T-helper 9 cell (primary cell): ENCODE measurements at regions not wholly inside any gene's neighbourhood (a gene's known extent, or its start where the extent isn't known, plus 50 kb on each side); places are given as distances from the start of the nearest gene placed in this dataset.
"Not testable (repeated sequence)": the region's sequence is repeated elsewhere in the genome, so short reads cannot be mapped to it uniquely, and the experiment has no call there.

Experiments
- DNase-seq: peaks from one replicate; pipeline ENCODE4 v3.0.0-alpha.2; 2020

DNA sequence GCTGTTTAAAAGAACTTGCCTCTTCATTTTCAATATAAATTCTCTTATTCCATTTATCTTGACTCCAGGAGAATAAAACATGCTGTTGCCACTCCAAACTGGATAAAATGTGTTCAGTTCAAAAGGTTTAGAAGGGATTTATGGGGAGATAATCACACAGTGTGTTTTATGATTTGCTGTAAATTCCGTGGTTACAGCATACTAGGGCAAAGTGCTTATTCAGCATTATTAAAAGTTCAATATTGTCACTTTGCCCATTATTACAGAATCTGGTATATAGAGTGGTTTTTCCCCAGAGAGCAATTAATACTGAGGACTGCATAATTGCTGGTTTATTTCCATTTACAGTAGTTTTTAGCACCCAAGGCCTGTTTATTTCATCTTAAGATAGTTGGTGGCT, 780.9 kb upstream of the RAG2 start:
- DNase-seq, result no peak

DNA sequence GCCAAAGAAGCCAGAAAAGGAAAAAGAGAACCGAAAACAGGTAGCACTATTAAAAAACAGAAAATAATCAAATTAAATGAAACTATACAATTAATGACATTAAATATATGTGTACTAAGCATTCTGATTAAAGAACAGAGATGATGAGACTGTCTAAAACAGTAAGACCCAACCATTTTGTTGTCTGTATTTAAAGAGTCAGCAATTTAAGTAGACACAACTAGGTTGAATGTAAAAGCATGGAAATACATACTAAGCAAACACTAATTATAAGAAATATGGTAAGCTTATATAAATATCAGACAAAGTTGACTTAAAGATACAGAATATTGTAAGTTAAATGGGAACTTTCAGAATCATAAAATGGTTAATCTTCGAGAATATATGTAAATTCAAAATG, 774.6 kb upstream of the RAG2 start:
- DNase-seq, result no peak

DNA sequence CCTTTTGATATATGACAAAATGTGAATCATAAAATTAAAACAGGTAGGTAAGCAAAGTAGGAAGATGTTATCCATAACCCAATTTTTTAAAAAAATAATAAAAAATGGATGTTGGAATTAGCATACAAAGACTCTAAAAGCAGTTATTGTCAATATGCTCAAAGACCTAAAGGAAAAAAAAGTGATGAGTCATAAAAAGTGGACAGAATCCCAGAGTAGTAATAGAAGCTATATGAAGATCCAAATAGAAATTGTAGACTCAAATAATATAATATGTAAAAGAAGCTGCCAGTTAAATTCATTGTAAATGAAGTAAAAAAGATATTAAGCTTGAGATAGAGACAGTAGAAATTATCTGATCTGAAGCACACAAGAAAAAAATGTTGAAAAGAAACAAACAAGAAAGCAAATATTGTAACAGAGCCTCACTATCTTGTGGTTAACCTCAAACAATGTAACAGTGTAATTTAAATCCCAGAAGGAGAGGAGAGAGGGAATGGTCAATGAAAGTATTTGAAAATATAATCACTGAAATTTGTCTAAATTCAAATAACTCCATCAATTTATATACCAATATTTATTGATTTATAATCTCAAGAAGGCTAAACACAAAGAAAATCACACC, 773.4 kb upstream of the RAG2 start:
- DNase-seq, result no peak

DNA sequence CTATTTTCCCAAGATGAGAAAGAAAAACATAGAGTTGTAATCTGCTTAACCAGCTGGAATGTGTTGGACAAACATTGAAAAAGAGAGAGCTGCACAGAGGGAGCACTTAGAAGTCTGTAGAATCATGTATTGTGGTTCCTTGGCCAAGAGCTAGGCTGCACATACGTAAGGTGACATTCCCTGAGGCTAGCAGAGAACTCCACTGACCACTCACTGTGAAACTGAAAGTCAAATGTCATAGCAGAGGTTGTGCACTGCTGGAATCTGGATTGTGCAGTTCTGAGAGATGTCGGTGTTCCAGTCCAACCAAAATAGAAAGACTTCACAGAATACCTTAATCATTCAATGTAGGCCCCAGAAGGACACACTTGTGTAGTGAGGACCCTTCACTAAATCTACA, 772.8 kb upstream of the RAG2 start:
- DNase-seq, result no peak

DNA sequence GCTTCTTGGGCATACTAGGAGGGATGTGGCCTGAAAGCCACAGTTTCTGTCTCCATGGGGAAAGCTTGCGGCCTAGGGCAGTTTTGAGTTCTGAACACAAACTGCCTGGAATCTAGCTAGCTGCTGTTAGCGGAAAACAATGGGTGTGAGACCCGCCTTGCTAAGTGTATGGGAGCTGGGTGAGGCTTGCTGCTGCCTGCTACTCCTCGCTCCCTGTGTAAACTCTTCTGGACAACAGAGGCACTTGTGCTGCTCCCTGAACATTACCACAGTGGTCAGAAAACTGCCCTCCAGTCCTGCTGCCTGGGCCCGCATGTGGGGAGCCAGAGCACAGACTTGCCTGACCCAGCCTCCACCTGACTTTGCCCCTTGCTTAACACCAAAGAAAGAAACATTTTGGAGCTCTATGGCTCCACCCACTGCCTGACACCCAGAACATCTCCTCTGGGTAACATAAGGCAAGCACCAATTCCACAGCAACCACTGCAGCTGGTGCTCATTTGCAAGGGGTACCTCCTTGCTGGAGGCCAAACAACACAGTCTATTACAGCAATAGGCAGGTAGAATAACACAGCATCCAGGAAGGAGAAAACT, 766.3 kb upstream of the RAG2 start:
- DNase-seq, result no peak

DNA sequence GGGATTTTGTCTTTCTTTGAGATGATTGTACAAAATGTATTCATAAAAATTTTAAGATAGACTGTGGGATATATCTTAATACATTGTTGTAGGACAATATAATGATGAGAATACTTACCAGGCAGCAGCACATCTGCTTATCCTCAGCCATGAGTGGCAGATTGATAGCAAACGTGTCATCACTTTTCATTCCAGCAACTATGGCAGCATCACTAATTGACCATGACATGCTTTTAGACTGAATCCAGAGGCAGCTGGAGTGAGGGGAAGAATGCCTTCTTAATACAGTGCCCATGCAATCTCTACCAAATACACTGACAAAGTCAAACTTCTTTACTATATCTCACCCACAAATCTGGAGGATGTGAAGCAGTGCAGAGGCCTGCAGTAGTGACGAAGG, 755.2 kb upstream of the RAG2 start:
- DNase-seq, result no peak

DNA sequence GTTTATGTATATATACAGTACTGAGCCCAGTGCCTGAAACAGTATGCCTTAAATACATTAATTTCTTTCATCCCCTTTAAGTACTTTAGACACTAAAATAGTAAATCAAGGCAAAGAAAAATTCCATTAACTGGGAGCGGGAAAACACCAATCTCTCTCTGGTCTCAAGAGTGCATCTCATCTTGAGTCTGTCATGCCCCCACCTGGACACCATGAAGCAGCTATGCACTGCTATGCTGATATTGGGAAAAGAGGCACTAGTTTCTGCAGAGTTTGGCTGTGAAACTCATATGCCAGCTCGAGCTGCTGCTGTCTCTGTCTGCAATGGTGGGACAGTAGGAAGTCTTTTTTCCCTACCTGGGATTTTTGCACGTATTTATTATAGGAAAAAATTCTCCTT, 754.4 kb upstream of the RAG2 start:
- DNase-seq, result no peak

DNA sequence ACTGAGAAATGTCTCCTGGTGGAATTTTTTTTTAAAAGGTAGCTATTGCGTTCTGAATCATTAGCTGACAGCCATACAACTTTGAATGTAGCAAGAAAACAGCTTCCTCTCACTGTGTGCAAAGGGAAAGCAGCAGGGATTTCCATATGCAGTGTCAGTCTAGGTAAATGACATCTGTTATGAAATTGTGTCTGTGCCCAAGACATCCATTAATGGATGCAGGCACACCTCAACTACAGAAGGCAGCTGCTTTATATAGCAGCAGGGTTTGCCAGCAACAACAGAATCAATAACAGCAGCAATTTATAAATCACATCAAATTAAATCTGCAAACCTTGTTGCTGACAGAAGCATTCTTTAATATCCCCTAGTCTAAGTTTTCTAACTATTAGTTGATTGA, 745.3 kb upstream of the RAG2 start:
- DNase-seq, result no peak

DNA sequence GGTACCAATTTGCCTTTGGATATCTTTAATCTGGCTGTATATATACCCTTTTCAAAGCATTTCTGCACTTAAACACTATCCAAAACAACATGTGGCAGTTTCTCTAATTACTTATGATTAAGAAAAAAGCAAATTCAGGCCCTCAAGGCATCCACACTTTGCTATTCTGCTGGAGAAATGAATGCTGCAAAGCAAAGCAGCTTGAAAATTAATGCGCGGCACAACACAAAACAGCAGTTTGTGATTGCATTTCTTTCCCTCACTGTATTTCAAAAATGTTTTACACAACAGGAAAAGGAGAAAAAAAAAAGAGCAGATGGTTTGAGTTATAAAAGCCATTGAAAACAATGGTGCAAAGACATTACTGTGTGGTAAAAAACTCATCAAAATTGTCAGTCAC, 738.4 kb upstream of the RAG2 start:
- DNase-seq, result no peak

DNA sequence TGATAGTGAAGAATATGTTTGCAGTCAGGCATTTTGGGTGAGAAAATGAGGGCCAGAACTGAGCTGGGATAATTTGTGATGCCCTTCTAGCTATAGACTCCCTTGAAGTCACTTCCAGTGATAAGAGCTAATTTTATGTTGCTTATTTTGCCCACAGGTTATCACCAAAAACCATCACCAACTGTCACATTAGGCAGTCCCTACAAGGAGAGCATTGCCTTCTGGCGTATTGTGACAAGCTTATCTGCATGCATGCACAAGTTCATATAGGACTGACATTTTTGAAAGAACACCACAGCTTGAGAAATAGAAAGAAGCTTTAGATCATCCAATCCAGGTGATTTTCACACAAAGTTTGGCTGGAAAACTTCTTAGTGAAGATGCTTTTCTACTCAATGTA, 735.3 kb upstream of the RAG2 start:
- DNase-seq, result no peak

DNA sequence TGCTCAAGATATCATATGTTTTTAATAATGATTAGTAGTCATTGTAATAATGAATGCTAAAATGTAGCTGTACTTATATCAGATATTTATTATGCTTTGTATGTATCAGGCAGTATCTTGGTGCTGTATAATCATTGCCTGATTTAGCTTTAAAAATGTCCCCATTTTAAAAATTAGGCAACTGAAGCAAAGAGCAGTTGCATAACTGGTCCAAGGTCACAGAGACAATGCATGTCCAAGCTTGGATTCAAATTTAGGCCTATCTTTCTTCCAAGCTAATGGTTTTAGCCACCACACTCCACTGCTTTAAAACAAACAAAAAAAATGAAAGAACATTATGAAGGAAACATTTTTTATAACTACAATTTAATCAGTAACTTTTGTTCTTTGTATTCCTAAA, 725.8 kb upstream of the RAG2 start:
- DNase-seq, result no peak

DNA sequence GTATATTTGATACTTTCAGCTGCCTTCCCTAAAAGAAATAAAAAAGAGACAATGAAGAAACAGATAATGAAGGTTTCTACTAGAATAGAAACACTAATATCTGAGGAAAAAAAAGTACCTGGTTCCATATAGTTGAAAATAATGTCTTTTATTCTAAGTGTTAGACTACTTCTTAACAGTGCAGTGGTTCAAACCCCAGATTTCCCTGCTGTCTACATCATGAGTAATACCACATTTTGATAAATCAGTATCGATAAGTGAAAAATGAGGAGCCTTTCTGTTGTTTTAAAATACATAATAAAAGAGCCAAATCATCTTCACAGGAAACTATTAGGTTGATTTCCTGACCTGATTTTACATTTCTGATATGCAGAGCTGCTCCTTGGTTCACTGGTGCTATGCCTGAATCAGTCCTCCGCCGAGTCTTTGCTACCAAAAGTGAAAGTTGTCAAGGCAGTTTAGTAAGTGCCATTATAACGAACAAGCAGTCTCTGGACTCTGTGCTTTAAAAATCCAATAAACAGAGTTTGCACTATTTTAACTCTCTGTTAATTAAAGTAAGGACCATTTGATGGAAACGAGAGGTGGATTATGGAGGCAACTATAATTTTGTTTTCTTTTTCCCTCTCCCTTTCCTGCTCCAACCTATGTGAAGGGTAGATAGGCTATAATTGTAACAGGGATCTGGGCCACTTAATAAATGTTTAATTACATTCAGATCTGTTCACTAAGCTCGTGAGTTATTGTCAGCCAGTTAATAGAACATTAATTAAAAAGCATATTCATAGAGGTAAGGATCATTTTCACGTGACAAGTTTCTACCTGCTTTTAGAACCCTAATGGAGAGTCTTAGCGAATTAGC, 724.5 kb upstream of the RAG2 start:
- no peak for DNase-seq

DNA sequence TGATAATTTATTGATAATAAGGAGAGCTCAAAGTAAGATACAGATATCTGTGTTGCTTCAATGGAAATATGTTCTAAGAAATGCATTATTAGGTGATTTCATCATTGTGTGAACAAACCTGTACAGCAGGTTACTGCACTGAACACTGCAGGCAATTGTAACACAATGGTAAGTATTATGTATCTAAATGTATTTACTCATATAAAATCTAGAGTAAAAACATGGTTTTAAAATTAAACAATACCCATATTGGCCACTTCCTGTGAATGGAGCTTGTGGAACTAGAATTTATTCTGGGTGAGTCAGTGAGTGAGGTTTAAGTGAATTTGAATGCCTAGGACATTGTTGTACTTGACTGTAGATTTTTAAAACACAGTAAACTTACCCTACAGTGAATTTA, 722.9 kb upstream of the RAG2 start:
- no peak for DNase-seq

DNA sequence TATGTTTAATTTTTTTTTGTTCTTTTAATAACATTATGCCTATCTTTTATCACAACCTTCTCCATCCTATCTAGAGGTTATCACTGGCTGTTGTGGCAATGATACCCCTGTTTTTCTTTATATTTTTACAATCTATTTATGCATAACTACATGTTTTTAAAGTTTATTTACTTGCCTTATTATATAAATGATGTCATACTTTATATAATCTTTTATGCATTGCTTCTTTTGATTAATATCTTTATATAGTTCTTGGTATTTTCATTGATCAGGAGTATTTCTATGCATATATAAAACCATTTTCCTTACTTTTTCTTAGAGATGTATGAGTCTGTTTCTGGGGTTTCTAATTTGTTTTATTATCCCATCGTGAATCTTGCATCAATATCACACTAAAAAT, 719.8 kb upstream of the RAG2 start:
- DNase-seq, result no peak

DNA sequence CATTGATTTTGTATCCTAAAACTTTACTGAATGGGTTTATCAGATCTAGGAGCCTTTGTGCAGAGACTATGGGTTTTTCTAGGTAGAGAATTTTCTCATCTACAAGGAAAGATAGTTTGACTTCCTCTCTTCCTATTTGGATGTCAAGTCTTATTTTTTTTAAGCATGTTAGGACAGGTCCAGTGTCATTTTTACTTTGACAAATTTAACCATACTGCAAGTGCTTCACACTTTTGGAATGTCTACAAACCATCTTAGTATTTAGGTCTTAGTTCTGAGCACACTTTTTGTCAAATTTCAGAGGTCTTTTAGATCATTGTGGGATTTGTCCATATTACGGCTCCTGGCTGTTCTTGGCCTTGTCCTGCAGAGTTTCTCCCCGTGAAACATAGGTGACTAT, 715.2 kb upstream of the RAG2 start:
- no peak for DNase-seq

DNA sequence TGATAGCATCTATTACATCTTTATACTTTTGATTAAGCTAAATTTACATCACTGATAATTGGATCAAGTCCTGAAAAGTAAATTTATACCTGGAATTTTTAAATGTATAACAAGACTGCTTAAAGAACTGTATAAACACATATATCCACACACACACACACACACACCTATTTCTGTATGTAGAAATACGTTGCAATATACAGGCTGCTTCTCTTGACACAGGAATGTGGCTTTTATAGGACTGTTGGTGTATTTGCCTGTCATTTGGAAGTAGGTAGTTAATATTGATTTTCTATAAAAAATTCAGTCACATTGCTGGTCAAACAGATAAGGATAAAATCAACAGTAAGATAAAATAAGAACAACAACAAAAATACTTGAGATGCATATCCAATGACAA, 708.5 kb upstream of the RAG2 start:
- no peak for DNase-seq

DNA sequence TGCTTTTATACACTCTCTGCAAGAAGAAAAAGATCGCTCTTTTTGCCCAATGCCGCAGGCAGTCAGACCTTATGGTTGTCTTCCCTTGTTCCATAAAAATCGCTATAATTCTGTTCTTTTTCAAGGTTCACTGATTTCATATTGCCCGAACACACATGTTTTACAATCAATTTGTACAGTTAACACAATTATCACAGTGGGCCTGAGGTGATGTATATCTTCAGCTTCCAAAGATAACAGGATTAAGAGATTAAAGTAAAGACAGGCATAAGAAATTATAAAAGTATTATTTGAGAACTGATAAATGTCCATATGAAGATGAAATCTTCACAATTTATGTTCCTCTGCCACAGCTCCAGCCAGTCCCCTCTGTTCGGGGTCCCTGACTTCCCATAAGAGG, 703.4 kb upstream of the RAG2 start:
- not testable (repeated sequence) for DNase-seq

DNA sequence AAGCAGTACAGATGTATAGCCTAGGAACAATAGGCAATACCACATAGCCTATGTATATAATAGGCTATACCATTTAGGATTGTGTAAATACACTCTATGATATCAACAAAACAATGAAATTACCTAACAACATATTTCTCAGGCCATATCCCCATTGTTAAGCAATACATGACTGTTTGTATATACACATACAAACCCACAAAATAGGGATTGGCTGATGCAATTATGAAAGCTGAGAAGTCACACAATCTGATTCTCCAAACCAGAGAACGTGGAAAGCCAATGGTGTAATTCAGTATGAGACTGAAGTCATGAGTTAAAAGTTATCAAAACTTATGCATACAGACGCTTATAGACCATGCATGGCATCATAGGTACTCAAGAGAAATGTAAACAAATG, 700.1 kb upstream of the RAG2 start:
- no peak for DNase-seq

DNA sequence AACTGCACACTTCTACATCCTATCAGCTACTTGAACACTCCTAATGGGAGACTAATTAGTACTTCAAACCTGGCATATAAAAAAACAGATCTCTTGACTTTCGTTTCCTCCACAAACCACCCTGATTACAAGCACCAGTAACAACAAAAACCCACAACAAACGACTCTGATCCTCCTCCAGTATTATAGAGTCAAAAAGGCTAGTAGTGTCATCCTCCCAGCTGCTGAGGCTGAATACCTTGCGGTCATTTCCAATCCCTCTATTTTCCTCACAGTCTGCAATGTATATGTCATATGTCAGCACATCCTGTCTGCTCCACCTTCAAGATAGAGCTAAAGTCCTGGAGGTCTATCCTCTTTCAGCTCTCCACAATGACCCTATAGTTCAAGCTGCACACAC, 688.9 kb upstream of the RAG2 start:
- DNase-seq, result no peak

DNA sequence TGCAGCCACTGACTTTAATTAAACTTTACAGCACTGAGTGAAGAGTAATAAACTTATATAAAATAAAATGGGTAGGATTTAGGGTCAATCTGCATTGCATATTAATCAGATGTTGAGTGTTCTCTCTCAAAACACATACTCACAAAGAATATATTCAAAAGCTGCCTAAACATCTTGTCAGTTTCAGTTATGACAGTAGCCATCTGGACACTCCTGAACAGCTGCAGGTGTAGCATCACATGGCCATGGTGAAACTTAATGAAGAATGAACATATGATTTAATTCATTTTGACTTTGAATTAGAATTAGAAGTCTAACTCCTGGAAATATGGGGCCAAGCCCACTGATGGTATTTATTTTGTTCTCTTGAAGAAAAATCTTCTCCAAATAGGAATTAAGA, 684.3 kb upstream of the RAG2 start:
- no peak for DNase-seq

DNA sequence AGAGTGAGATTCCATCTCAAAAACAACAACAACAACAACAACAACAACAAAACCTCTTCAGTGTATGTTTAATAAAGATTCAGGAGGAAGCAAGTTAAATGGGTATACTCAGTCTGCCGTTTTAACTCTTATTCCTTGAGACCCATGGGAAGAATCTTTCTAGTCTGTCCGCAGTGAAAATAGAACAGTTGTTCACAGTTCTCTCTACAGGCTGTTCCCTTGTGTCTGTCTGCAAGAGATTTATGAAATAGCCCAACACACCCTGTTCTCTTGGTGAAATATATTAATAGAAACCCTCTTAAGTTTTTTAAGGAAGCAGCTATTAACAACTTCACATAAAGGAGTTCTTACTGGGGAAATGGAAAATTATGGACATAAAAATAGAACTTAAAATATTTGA, 682.2 kb upstream of the RAG2 start:
- DNase-seq, result no peak

DNA sequence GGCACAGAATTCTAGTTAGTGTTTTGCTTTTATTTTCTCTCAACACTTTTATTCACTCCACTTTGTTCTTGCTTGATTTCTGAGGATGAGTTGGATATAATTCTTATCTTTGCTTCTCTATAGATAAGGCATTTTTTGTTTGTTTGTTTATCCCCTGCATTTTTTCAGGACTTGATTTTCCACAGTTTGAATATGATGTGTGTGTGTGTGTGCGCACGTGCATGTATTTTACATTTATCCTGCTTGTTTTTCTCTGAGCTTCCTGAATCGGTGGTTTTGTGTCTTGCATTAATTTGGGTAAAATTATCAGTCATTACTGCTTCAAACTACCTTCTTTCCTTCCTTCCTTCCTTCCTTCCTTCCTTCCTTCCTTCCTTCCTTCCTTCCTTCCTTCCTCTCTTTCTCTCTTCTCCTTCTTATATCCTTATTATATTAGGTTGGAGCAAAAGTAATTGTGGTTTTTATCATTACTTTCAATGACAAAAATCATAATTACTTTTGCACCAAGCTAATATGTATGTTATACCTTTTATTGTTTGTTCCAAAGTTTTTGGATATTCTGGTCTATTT, 679.9 kb upstream of the RAG2 start:
- no peak for DNase-seq

DNA sequence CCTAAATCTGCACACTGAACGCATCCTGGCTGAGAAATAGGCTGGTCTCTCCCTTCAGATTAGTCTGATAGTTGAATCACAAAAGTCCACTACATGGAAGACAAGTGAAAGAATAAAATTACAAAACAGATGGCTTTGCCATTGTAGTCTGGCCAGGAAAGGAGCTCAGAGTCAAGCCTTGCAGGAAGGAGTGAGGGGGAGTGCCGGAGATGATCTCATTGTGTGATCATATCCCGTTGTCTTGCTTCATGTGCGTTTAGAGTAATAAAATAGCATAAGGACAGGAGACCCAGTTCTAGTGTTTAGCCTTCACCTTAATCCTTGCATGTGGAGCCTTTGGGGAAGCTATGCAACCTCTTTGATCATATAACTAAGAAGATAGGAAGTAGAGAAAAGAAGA, 666.7 kb upstream of the RAG2 start:
- no peak for DNase-seq

DNA sequence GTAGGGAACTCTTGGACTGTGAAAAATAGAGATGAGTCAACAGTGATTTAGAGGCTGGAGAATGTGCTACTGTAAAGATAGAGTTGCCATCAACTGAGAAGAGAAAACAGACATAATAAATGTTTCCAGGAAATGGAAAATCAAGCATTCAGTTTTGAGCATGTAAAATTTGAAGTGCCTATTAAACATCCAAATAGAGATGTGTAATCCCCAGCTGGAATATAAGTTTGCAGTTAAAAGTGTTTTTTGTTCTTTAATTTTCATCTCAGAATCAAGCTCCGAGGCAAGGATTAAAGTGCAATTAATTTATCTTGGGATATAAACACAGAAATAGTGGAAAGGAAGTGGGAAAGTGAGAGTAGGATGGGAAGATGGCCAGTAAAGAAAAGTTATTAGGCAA, 666.0 kb upstream of the RAG2 start:
- DNase-seq, result no peak
